ENCODE measurements at regions not wholly inside any gene's neighbourhood (a gene's known extent, or its start where the extent isn't known, plus 50 kb on each side); places are given as distances from the start of the nearest gene placed in this dataset.
"Not testable (repeated sequence)": the region's sequence is repeated elsewhere in the genome, so short reads cannot be mapped to it uniquely, and the experiment has no call there.

GRCh38 chr7:145784809-145785780 lies 331.5 kb upstream of the CNTNAP2 start:
- no peak for DNase-seq

DNA sequence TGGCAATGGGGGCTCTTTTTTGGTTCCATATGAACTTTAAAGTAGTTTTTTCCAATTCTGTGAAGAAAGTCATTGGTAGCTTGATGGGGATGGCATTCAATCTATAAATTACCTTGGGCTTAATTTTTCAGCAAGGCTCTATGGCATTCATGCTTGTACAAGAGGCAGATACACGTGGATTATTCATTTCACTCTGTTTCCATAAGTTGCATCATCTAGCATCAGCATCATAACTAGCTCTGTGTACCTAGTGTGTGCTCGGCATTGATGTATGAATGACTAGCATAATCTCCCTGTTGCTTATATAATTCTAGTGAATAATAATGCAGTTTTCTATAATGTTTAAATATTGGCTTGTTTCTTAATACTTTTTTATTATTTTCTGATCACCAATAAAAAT lies 335.2 kb upstream of the CNTNAP2 start:
- not testable (repeated sequence) for DNase-seq

GRCh38 chr7:145779140-145779539 lies 337.5 kb upstream of the CNTNAP2 start:
- DNase-seq, result no peak

GRCh38 chr7:145774777-145775176 lies 341.8 kb upstream of the CNTNAP2 start:
- no peak for DNase-seq

DNA sequence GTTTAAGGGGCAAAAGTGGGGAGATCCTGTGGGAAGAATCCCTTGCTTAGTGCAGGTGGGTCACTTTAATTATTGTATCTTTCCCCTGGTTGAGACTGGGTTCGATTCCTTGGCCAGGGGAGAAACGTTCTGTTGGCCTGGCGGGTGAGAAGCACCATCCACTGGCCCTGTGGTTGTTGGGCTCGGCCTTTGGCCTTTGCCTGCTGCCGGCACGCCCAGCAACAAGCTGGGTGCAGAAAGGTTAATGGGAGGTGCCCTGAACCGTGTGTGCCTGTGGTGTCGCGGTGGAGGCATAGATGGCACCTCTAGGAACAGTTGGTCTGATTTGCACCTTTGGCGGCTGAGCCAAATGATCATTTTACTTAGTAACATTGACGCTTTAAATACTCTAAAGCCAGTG lies 363.6 kb upstream of the CNTNAP2 start:
- DNase-seq, result no peak

DNA sequence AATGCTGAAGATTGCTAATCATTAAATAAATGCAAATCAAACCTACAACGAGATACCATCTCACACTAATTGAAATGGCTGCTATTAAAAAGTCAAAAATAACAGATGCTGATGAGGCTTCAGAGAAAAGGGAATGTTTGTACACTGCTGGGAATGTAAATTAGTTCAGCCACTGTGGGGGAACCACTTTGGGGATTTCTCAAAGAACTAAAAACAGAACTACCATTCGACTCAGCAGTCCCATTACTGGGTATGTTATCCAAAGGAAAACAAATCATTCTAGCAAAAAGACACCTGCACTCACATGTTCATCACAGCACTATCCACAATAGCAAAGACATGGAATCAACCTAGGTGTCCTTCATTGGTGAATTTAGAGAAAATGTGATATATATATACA lies 379.0 kb upstream of the CNTNAP2 start:
- no peak for DNase-seq

GRCh38 chr7:145735061-145735460 lies 381.5 kb upstream of the CNTNAP2 start:
- no peak for DNase-seq

GRCh38 chr7:145732521-145732920 lies 384.1 kb upstream of the CNTNAP2 start:
- no peak for DNase-seq

DNA sequence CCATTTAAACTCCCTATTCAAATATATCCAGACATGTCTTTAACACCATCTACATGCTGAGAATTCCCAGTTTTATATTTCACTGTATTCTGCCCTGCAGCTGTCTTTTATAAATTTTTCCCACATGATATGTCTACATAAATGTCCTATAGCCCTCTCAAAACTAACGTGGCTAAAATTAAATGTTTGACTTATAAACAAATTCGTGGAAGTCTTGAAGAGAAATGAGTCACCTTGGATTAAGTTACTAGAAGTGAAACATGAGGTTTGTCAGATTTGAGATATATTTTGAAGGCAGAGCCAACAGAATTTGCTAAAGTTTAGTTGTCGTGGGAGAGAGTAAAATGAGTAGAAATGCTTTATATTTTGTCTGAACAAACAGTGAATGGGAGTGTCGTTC lies 386.9 kb upstream of the CNTNAP2 start:
- DNase-seq, result no peak

GRCh38 chr7:145718129-145718528 lies 398.5 kb upstream of the CNTNAP2 start:
- no peak for DNase-seq

DNA sequence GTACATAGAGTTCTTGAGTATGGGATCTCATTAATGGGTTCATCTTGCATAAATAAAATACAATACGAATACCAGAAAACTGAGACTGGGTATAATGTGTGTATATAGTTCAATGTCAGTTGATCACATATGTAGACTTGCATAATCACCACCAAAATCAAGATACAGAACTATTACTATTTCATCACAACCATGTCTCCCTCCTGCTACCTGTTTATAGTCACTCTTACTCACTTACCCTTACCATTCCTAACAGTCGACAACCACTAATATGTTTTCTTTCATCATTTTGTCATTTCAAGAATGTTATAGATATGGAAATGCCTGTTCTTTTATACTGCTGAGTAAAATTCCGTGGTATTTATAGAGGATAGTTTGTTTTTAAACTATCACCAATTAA lies 416.1 kb upstream of the CNTNAP2 start:
- DNase-seq, result no peak

GRCh38 chr7:145698526-145699262 lies 417.9 kb upstream of the CNTNAP2 start:
- no peak for DNase-seq

DNA sequence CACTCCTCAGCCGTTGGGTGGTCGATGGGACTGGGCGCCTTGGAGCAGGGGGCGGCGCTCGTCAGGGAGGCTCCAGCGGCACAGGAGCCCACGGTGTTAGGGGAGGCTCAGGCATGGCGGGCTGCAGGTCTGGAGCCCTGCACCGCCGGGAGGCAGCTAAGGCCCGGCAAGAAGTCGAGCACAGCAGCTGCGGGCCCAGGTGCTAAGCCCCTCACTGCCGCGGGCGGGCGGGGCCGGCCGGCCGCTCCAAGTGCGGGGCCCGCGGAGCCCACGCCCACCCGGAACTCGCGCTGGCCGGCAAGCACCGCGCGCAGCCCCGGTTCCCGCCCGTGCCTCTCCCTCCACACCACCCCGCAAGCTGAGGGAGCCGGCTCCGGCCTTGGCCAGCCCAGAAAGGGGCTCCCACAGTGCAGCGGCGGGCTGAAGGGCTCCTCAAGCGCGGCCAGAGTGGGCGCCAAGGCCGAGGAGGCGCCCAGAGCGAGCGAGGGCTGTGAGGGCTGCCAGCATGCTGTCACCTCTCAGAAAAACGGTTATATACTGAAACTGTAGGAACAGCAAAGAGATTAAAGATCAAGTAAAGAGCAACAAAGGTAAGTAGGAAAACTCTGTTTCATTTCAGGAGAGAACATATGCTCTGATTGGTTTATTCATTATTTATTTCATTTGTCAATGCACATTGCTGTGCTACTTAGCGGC lies 419.0 kb upstream of the CNTNAP2 start:
- not testable (repeated sequence) for DNase-seq

- DNase-seq, result no peak
These were observed 420.5 kb upstream of the CNTNAP2 start for GRCh38 chr7:145696071-145696470.

DNA sequence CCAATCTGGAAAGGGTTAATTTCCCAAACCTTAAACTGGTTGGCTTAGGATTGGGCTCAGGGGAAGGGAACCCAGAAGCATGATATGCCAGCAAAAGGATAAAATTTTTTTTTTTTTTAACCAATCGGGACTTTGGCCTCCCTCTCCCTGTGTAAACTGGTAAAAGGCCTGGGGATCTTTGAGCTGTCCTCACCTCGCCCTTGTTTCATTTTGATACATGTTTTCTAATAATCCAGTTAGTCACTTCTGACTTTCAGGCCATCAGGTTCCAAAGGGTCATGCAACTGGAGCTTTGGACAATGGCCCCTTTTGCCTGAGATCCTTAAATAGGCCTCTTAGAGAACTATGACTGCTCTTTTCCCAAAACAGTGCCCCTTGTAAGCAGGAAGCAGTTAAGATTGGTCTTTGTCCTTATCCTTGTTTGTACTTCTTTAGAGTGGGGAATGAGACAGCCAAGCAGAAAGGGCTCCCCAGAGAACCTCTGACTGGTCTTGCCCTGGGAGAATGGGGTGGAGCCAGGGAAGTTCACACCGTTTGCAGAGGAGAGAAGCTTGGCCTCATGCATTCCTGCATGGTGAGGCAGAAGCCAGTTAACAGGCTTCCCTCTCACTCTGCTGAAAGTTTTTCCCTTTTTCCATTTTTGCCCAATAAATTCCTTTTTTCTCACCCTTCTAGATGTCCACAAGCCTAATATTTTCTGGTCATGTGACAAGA lies 424.2 kb upstream of the CNTNAP2 start:
- DNase-seq, result no peak

- DNase-seq, result no peak
These were observed 425.2 kb upstream of the CNTNAP2 start for GRCh38 chr7:145691377-145691914.

DNA sequence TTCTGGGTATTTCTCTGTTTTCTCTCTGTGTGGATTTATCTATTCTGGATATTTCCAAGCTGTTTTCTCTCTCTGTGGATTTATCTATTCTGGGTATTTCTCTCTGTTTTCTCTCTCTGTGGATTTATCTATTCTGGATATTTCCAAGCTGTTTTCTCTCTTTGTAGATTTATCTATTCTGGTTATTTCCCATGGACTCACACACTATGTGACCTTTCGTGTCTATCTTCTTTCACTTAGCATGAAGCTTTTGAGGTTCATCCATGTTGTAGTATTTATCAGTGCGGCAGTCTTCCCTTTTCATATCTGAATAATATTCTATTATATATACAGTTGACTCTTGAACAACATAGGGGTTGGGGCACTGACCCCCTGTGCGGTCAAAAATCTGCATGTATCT lies 435.0 kb upstream of the CNTNAP2 start:
- no peak for DNase-seq

- DNase-seq, result no peak
These were observed 435.4 kb upstream of the CNTNAP2 start for GRCh38 chr7:145681159-145681558.

DNA sequence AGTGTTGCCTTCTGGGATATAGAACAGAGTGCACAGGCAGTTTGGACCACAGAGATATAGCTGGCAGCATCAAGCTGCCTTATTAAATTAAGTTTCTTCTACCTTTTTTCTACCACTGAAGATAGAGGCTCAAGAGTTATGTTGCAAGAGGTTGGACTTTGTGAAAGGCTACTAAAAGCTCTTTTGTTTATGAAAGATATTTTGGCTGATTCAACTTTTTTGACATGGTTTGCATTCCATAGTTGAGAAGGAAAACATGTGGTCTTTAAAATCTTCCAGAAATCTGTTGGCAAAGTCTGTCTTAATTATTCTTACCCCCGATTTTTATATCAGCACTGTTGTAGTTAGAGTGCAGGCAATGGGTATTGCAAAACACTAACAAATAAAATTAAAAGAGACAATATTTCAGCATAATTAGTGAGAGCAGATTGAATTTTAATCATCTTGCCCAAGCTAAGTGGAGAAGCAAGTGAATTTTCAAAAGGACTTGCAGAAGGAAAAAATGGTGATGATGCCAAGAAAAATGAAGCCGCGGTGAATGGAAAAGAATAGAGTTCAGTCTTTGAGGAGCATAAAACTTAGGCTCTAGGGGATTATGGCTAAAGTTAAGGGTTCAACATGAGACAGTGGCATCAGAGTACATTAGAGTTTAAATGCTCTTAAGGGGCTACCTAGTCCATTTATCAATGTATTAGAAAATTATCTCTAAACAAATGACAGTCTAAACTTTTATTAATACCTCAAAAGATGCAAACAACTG lies 450.9 kb upstream of the CNTNAP2 start:
- DNase-seq, result no peak

DNA sequence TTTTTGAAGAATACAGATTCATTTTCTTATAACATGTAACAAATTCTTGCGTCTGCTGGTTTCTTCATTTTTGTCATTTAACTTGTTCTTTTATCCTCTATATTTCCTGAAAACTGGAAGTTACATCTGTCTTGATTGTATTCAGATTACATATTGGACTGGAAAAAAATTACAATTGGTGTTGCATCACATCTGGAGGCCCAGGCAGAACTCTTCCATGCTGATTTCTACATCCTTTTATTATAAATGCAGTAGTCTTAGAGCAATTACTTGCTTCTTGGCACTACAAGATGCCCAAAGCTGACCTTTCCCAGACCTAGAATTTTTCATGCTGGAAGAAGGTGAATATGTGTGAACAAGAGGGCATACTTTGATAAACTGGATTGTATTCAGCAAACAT lies 460.9 kb upstream of the CNTNAP2 start:
- DNase-seq, result no peak

DNA sequence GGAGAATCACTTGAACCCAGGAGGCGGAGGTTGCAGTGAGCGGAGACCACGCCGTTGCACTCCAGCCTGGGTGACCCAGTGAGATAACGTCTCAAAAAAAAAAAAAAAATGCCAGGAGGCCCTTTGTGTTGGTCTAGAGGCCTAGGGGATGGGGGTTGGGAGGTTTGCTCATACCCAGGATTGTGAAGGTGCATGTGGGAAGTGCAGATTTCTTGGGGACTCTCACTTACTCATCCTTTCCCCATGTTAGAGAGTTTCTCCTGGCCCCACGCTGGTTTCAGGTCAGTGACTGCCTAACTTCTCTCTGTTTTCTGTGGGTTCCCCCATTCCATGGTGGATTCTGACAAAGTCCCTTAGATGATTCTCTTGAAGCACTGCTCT lies 471.5 kb upstream of the CNTNAP2 start:
- DNase-seq, result no peak

All from NCI-H82 (cell line).